ENCODE measurements at regions not wholly inside any gene's neighbourhood (a gene's known extent, or its start where the extent isn't known, plus 50 kb on each side); places are given as distances from the start of the nearest gene placed in this dataset.

GRCh38 chr11:128313931-128314330, 273.4 kb downstream of the ETS1 start:
- Histone ChIP-seq H3K4me2 (ENCODE audit: low read depth, low read length) (no peak overlapping the region), H4K91ac (ENCODE audit: insufficient read depth, low read depth, low read length) (no peak overlapping the region), H3K56ac (ENCODE audit: extremely low read depth, insufficient read depth, low read length) (no peak overlapping the region), H3K27me3 (ENCODE audit: control insufficient read depth, insufficient read depth, low read length) (no peaks in the 10 kb centered on the region), H3K9ac (ENCODE audit: low read depth, low read length) (no peak overlapping the region), H2AK5ac (ENCODE audit: low read depth, low read length) (no peak overlapping the region), H4K8ac (ENCODE audit: low read depth in 2 of 2, low read length in 2 of 2) (no peak overlapping the region), H3K4me1 (ENCODE audit: control insufficient read depth, insufficient read depth, low read length) (peaks cover 6% of the 10 kb centered on the region), H3K4me3 (ENCODE audit: insufficient read depth, low read depth, low read length) (no peak overlapping the region), H3K79me1 (ENCODE audit: low read depth in 1 of 2, low read length in 2 of 2) (no peaks in the 10 kb centered on the region), H4K20me1 (ENCODE audit: insufficient read depth, low read length) (no peaks in the 10 kb centered on the region), H3K27ac (ENCODE audit: insufficient read depth, low read length) (no peak overlapping the region), H3K9me1 (ENCODE audit: insufficient read depth, low read length) (peaks cover 6% of the 10 kb centered on the region; the same call in 1 of the 2 replicates), H2BK20ac (ENCODE audit: low read depth, low read length) (no peak overlapping the region), H4K5ac (ENCODE audit: low read depth, low read length) (no peak overlapping the region), H3K9me3 (ENCODE audit: control insufficient read depth, insufficient read depth, low read length) (peaks cover 5% of the 10 kb centered on the region), H2BK15ac (ENCODE audit: low read depth, low read length) (no peak overlapping the region), H3K23ac (ENCODE audit: low read depth, low read length) (no peak overlapping the region), H3K18ac (ENCODE audit: low read depth, low read length) (no peak overlapping the region), H2BK5ac (ENCODE audit: low read depth, low read length, poor library complexity, severe bottlenecking) (no peak overlapping the region), H2AFZ (replicated peaks; ENCODE audit: low read length, poor library complexity) (no peak overlapping the region), H3K36me3 (ENCODE audit: control insufficient read depth, insufficient read depth, low read length) (no peaks in the 10 kb centered on the region), H3K14ac (replicated peaks; ENCODE audit: low read depth, low read length) (no peak overlapping the region), H3K4ac (ENCODE audit: low read depth, low read length) (no peak overlapping the region), H2AK9ac (replicated peaks; ENCODE audit: low read depth, low read length, poor library complexity) (no peak overlapping the region), H2BK120ac (ENCODE audit: low read depth, low read length) (no peak overlapping the region)
- WGBS, 2 experiments (ENCODE audit: extremely low coverage in 2 of 2, insufficient read length in 1 of 2), result no CpG with 5 or more reads among the region's 1 CpG
- CTCF ChIA-PET, result interaction anchor here (0.6 kb wide), 1 partner anchor 152 kb away, joined by 3 read pairs; no protein-coding TSS in a partner anchor
- in situ Hi-C loops (cut with MboI; ENCODE audit: low sequenced_read_pairs), result no loop called here
- TF ChIP-seq POLR2A (IDR thresholded peaks at IDR 0.05; ENCODE audit: low read depth, low read length) (no peak), CHD1 (IDR thresholded peaks at IDR 0.05; ENCODE audit: low read depth, low read length) (no peak), NFE2L2 (IDR thresholded peaks at IDR 0.05; ENCODE audit: low read depth, low read length) (no peak), RFX5 (IDR thresholded peaks at IDR 0.05; ENCODE audit: low read depth, low read length) (no peak), SMC3 (IDR thresholded peaks at IDR 0.05; ENCODE audit: low read depth, low read length) (no peak), RCOR1 (IDR thresholded peaks at IDR 0.05; ENCODE audit: insufficient replicate concordance, low read length) (no peak), MXI1 (IDR thresholded peaks at IDR 0.05; ENCODE audit: borderline replicate concordance, low read depth, low read length) (no peak), RAD21 (IDR thresholded peaks at IDR 0.05; ENCODE audit: low read length) (no peak), USF2 (IDR thresholded peaks at IDR 0.05; ENCODE audit: low read depth, low read length) (no peak), MAZ (IDR thresholded peaks at IDR 0.05; ENCODE audit: borderline replicate concordance, low read depth, low read length) (no peak), CEBPB (IDR thresholded peaks at IDR 0.05; ENCODE audit: low read depth, low read length) (no peak), CTCF (conservative IDR thresholded peaks at IDR 0.05; ENCODE audit: low read depth, low read length) (no peak), ELK1 (IDR thresholded peaks at IDR 0.05; ENCODE audit: borderline replicate concordance, low read depth, low read length) (no peak), BHLHE40 (IDR thresholded peaks at IDR 0.05; ENCODE audit: low read depth, low read length) (no peak), FOS (IDR thresholded peaks at IDR 0.05; ENCODE audit: low read depth, low read length) (no peak)
- intact Hi-C loops (cut with micrococcal nuclease), result no loop called here
- ATAC-seq (ENCODE audit: low read depth) (no peak), DNase-seq (no peak)
- POLR2A ChIA-PET (ENCODE audit: unreplicated experiment), result no interaction called here
- dilution Hi-C loops (cut with HindIII; ENCODE audit: low sequenced_read_pairs, unreplicated experiment), result no loop called here
- no TSS peak for BruUV-seq (replicated peaks)
